ENCODE measurements at regions not wholly inside any gene's neighbourhood (a gene's known extent, or its start where the extent isn't known, plus 50 kb on each side); places are given as distances from the start of the nearest gene placed in this dataset.

GRCh38 chr20:39799366-39799965, 837.3 kb downstream of the DHX35 start:
- H3K9ac ChIP-seq (ENCODE audit: low read depth, low read length): no peak overlapping the region
- no peaks in the 10 kb centered on the region for H3K27me3 ChIP-seq (ENCODE audit: insufficient read depth, low read length)
- no peak overlapping the region for H3K27ac ChIP-seq (ENCODE audit: low read depth, low read length)
- no peaks in the 10 kb centered on the region for H3K36me3 ChIP-seq (ENCODE audit: insufficient read depth, low read length)
- no peaks in the 10 kb centered on the region; the same call in 1 of the 2 replicates for H3K9me3 ChIP-seq (ENCODE audit: insufficient read depth, low read depth, low read length)
- no peak overlapping the region for H3K4me3 ChIP-seq (ENCODE audit: low read length)
- H3K4me1 ChIP-seq (ENCODE audit: insufficient read depth, low read length): no peaks in the 10 kb centered on the region
- WGBS: 90% methylated on average over 2 of the region's 2 CpGs

- WGBS: 95% methylated on average over 3 of the region's 3 CpGs
- Histone ChIP-seq H3K27ac (ENCODE audit: low read depth, low read length) (no peak overlapping the region), H3K9ac (ENCODE audit: low read depth, low read length) (no peak overlapping the region), H3K27me3 (ENCODE audit: insufficient read depth, low read length) (no peaks in the 10 kb centered on the region), H3K4me3 (ENCODE audit: low read length) (no peak overlapping the region), H3K9me3 (ENCODE audit: insufficient read depth, low read depth, low read length) (no peaks in the 10 kb centered on the region; the same call in 1 of the 2 replicates), H3K4me1 (ENCODE audit: insufficient read depth, low read length) (no peaks in the 10 kb centered on the region), H3K36me3 (ENCODE audit: insufficient read depth, low read length) (no peaks in the 10 kb centered on the region)
Observed at GRCh38 chr20:39795401-39796272, 833.5 kb downstream of the DHX35 start.

- Histone ChIP-seq H3K4me1 (ENCODE audit: insufficient read depth, low read length) (no peaks in the 10 kb centered on the region), H3K9me3 (ENCODE audit: insufficient read depth, low read depth, low read length) (no peaks in the 10 kb centered on the region), H3K4me3 (ENCODE audit: low read length) (no peak overlapping the region), H3K36me3 (ENCODE audit: insufficient read depth, low read length) (no peaks in the 10 kb centered on the region), H3K27me3 (ENCODE audit: insufficient read depth, low read length) (no peaks in the 10 kb centered on the region), H3K9ac (ENCODE audit: low read depth, low read length) (no peak overlapping the region), H3K27ac (ENCODE audit: low read depth, low read length) (no peak overlapping the region)
Observed at GRCh38 chr20:39792334-39792733, 830.2 kb downstream of the DHX35 start.

- Histone ChIP-seq H3K9me3 (ENCODE audit: insufficient read depth, low read depth, low read length) (no peaks in the 10 kb centered on the region), H3K4me1 (ENCODE audit: insufficient read depth, low read length) (no peaks in the 10 kb centered on the region), H3K27ac (ENCODE audit: low read depth, low read length) (no peak overlapping the region), H3K27me3 (ENCODE audit: insufficient read depth, low read length) (no peaks in the 10 kb centered on the region), H3K36me3 (ENCODE audit: insufficient read depth, low read length) (no peaks in the 10 kb centered on the region), H3K9ac (ENCODE audit: low read depth, low read length) (no peak overlapping the region), H3K4me3 (ENCODE audit: low read length) (no peak overlapping the region)
- 90% methylated on average over 3 of the region's 3 CpGs for WGBS
Observed at GRCh38 chr20:39789411-39789810, 827.3 kb downstream of the DHX35 start.

GRCh38 chr20:39785252-39785917, 823.2 kb downstream of the DHX35 start:
- H3K36me3 ChIP-seq (ENCODE audit: insufficient read depth, low read length): no peaks in the 10 kb centered on the region
- H3K4me1 ChIP-seq (ENCODE audit: insufficient read depth, low read length): no peaks in the 10 kb centered on the region
- no peak overlapping the region for H3K27ac ChIP-seq (ENCODE audit: low read depth, low read length)
- no peaks in the 10 kb centered on the region for H3K27me3 ChIP-seq (ENCODE audit: insufficient read depth, low read length)
- WGBS: 89% methylated on average over 4 of the region's 4 CpGs
- H3K9ac ChIP-seq (ENCODE audit: low read depth, low read length): no peak overlapping the region
- H3K9me3 ChIP-seq (ENCODE audit: insufficient read depth, low read depth, low read length): 0 out of 2 replicates have a peak, but pooled peaks cover 5% of the 10 kb centered on the region
- no peak overlapping the region for H3K4me3 ChIP-seq (ENCODE audit: low read length)

- Histone ChIP-seq H3K27me3 (ENCODE audit: insufficient read depth, low read length) (no peaks in the 10 kb centered on the region), H3K9ac (ENCODE audit: low read depth, low read length) (no peak overlapping the region), H3K9me3 (ENCODE audit: insufficient read depth, low read depth, low read length) (0 out of 2 replicates have a peak, but pooled peaks cover 5% of the 10 kb centered on the region), H3K27ac (ENCODE audit: low read depth, low read length) (no peak overlapping the region), H3K36me3 (ENCODE audit: insufficient read depth, low read length) (no peaks in the 10 kb centered on the region), H3K4me3 (ENCODE audit: low read length) (no peak overlapping the region), H3K4me1 (ENCODE audit: insufficient read depth, low read length) (no peaks in the 10 kb centered on the region)
- WGBS: 83% methylated on average over 1 of the region's 1 CpG
Observed at GRCh38 chr20:39784693-39785092, 822.5 kb downstream of the DHX35 start.

GRCh38 chr20:39778847-39779604, 816.9 kb downstream of the DHX35 start:
- no peak overlapping the region for H3K9ac ChIP-seq (ENCODE audit: low read depth, low read length)
- H3K9me3 ChIP-seq (ENCODE audit: insufficient read depth, low read depth, low read length): 0 out of 2 replicates have a peak, but pooled peaks cover 5% of the 10 kb centered on the region
- no peak overlapping the region for H3K4me3 ChIP-seq (ENCODE audit: low read length)
- no peaks in the 10 kb centered on the region for H3K36me3 ChIP-seq (ENCODE audit: insufficient read depth, low read length)
- no peaks in the 10 kb centered on the region for H3K27me3 ChIP-seq (ENCODE audit: insufficient read depth, low read length)
- no peak overlapping the region for H3K27ac ChIP-seq (ENCODE audit: low read depth, low read length)
- H3K4me1 ChIP-seq (ENCODE audit: insufficient read depth, low read length): no peaks in the 10 kb centered on the region
- 81% methylated on average over 5 of the region's 5 CpGs for WGBS

- WGBS: 96% methylated on average over 2 of the region's 2 CpGs
- Histone ChIP-seq H3K27ac (ENCODE audit: low read depth, low read length) (no peak overlapping the region), H3K9me3 (ENCODE audit: insufficient read depth, low read depth, low read length) (0 out of 2 replicates have a peak, but pooled peaks cover 5% of the 10 kb centered on the region), H3K4me1 (ENCODE audit: insufficient read depth, low read length) (no peaks in the 10 kb centered on the region), H3K36me3 (ENCODE audit: insufficient read depth, low read length) (no peaks in the 10 kb centered on the region), H3K4me3 (ENCODE audit: low read length) (no peak overlapping the region), H3K9ac (ENCODE audit: low read depth, low read length) (no peak overlapping the region), H3K27me3 (ENCODE audit: insufficient read depth, low read length) (no peaks in the 10 kb centered on the region)
Observed at GRCh38 chr20:39778431-39778830, 816.3 kb downstream of the DHX35 start.

GRCh38 chr20:39777610-39778009, 815.5 kb downstream of the DHX35 start:
- Histone ChIP-seq H3K4me3 (ENCODE audit: low read length) (no peak overlapping the region), H3K27me3 (ENCODE audit: insufficient read depth, low read length) (no peaks in the 10 kb centered on the region), H3K4me1 (ENCODE audit: insufficient read depth, low read length) (no peaks in the 10 kb centered on the region), H3K27ac (ENCODE audit: low read depth, low read length) (no peak overlapping the region), H3K36me3 (ENCODE audit: insufficient read depth, low read length) (no peaks in the 10 kb centered on the region), H3K9ac (ENCODE audit: low read depth, low read length) (no peak overlapping the region), H3K9me3 (ENCODE audit: insufficient read depth, low read depth, low read length) (0 out of 2 replicates have a peak, but pooled peaks cover 5% of the 10 kb centered on the region)

GRCh38 chr20:39775110-39775509, 813.0 kb downstream of the DHX35 start:
- 89% methylated on average over 3 of the region's 3 CpGs for WGBS
- H3K36me3 ChIP-seq (ENCODE audit: insufficient read depth, low read length): no peaks in the 10 kb centered on the region
- no peak overlapping the region for H3K27ac ChIP-seq (ENCODE audit: low read depth, low read length)
- H3K27me3 ChIP-seq (ENCODE audit: insufficient read depth, low read length): no peaks in the 10 kb centered on the region
- no peaks in the 10 kb centered on the region for H3K9me3 ChIP-seq (ENCODE audit: insufficient read depth, low read depth, low read length)
- no peak overlapping the region for H3K9ac ChIP-seq (ENCODE audit: low read depth, low read length)
- H3K4me1 ChIP-seq (ENCODE audit: insufficient read depth, low read length): no peaks in the 10 kb centered on the region
- no peak overlapping the region for H3K4me3 ChIP-seq (ENCODE audit: low read length)
